ENCODE measurements at regions not wholly inside any gene's neighbourhood (a gene's known extent, or its start where the extent isn't known, plus 50 kb on each side); places are given as distances from the start of the nearest gene placed in this dataset.

- H3K79me2 ChIP-seq (ENCODE audit: insufficient read depth, low read length): no peaks in the 10 kb centered on the region
- BruUV-seq (replicated peaks): no TSS peak
- H3K27me3 ChIP-seq (ENCODE audit: insufficient read depth, low read length): peaks cover 6% of the 10 kb centered on the region; the same call in 1 of the 2 replicates
- TF ChIP-seq JUND (IDR thresholded peaks at IDR 0.05): no peak
- TF ChIP-seq YY1 (IDR thresholded peaks at IDR 0.05; ENCODE audit: extremely low read depth, insufficient replicate concordance, low read depth, low read length): no peak
- TF ChIP-seq ELF1 (IDR thresholded peaks at IDR 0.05; ENCODE audit: borderline replicate concordance, low read depth): no peak
- no peak for TF ChIP-seq EZH2phosphoT487 (IDR thresholded peaks at IDR 0.05; ENCODE audit: borderline replicate concordance)
- TF ChIP-seq SIN3A (IDR thresholded peaks at IDR 0.05; ENCODE audit: low read depth): no peak
- no peak for TF ChIP-seq FOSL1 (IDR thresholded peaks at IDR 0.05; ENCODE audit: low read depth)
- no peak for TF ChIP-seq ZFX (IDR thresholded peaks at IDR 0.05)
- TF ChIP-seq RAD21 (IDR thresholded peaks at IDR 0.05; ENCODE audit: low read depth): no peak
- TF ChIP-seq TCF7L2 (IDR thresholded peaks at IDR 0.05; ENCODE audit: borderline replicate concordance, extremely low read depth, insufficient read depth, insufficient read length): no peak
- no peak for TF ChIP-seq EZH2 (IDR thresholded peaks at IDR 0.05)
- TF ChIP-seq CBX3 (IDR thresholded peaks at IDR 0.05; ENCODE audit: low read depth): no peak
- TF ChIP-seq POLR2AphosphoS5 (IDR thresholded peaks at IDR 0.05; ENCODE audit: low read depth, low read length): no peak
- TF ChIP-seq SRF (IDR thresholded peaks at IDR 0.05; ENCODE audit: low read depth): no peak
- no peak for TF ChIP-seq POLR2A (IDR thresholded peaks at IDR 0.05; ENCODE audit: borderline replicate concordance, extremely low read depth, insufficient read depth, insufficient read length)
- no peak for TF ChIP-seq CEBPB (IDR thresholded peaks at IDR 0.05; ENCODE audit: low read depth)
- no peak overlapping the region for H3K4me3 ChIP-seq (replicated peaks in 1 of 2; ENCODE audit: low read depth in 1 of 2, low read length in 2 of 2)
- ATAC-seq: no peak
- DNase-seq (ENCODE audit: low read depth, low spot score): no peak
- no peak overlapping the region for H2AFZ ChIP-seq (ENCODE audit: low read depth, low read length, poor library complexity, severe bottlenecking)
- RAD21 ChIA-PET (ENCODE audit: low non-redundant PET in 1 of 2, low total read pairs in 2 of 2, uncharacterized antibody in 2 of 2, unreplicated experiment in 2 of 2): no interaction called here
- H3K9me2 ChIP-seq (ENCODE audit: insufficient read depth): no peaks in the 10 kb centered on the region
- POLR2A ChIA-PET: no interaction called here
- no peaks in the 10 kb centered on the region for H3K4me1 ChIP-seq (ENCODE audit: control insufficient read depth in 1 of 2, insufficient read depth in 2 of 2, low read length in 2 of 2)
- H3K4me2 ChIP-seq (ENCODE audit: low read length): no peak overlapping the region
- H3K9ac ChIP-seq (ENCODE audit: low read length): no peak overlapping the region
- intact Hi-C loops (cut with micrococcal nuclease): no loop called here
- H3K9me3 ChIP-seq (ENCODE audit: control insufficient read depth in 1 of 2, insufficient read depth in 1 of 2, low read depth in 1 of 2, low read length in 2 of 2): peaks cover 0 to 7% of the 10 kb centered on the region in 2 experiments; a peak in 1 of 4 replicates
- CTCF ChIA-PET: no interaction called here
- H3K27ac ChIP-seq (ENCODE audit: low read depth, low read length): no peak overlapping the region
- H4K20me1 ChIP-seq (ENCODE audit: insufficient read depth): no peaks in the 10 kb centered on the region
- no peaks in the 10 kb centered on the region for H3K36me3 ChIP-seq (ENCODE audit: control insufficient read depth in 1 of 2, insufficient read depth in 2 of 2, low read length in 2 of 2)
Observed at GRCh38 chr22:48403521-48404403, 1423.9 kb downstream of the BRD1 start.
